ENCODE measurements at regions not wholly inside any gene's neighbourhood (a gene's known extent, or its start where the extent isn't known, plus 50 kb on each side); places are given as distances from the start of the nearest gene placed in this dataset.

- no peak for DNase-seq
Observed at GRCh38 chr2:51695531-51695930, 663.6 kb upstream of the NRXN1 start.

DNA sequence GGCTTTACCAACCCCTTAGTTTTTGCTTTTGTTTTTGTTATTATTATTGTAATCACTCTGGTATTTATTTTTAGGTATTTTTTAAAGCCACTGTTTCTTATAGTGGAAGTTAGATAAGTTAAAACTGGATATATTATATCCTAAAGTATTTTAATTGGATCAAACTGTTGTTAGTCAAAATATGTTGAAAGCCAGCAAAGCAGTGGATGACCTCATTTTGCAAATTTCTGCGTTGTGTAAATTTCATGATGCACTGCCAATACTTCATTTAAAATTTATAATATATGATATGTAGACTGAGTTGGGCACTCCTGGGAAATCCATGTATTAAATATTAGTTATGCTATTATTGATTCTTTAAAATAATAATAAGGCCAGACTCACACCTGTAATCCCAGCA lies 661.7 kb upstream of the NRXN1 start:
- DNase-seq = no peak

DNA sequence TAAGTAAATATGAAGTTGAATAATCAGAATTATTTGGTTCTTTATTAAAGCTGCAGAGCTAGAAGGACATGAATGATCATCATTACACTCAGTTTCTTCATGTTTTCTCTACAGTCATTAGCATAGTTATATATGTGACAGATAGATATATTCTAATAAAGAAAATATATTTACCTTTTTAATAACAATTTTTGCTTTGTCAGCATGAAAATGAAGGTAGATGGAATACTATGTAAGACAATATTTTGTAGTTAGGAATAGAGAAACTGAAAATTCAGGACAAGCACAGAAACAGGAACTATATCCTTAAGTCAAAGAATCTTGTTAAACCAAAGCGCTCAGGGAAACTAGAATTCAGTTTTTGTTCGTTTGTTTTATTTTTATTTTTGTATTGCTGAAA lies 649.9 kb upstream of the NRXN1 start:
- DNase-seq = no peak

DNA sequence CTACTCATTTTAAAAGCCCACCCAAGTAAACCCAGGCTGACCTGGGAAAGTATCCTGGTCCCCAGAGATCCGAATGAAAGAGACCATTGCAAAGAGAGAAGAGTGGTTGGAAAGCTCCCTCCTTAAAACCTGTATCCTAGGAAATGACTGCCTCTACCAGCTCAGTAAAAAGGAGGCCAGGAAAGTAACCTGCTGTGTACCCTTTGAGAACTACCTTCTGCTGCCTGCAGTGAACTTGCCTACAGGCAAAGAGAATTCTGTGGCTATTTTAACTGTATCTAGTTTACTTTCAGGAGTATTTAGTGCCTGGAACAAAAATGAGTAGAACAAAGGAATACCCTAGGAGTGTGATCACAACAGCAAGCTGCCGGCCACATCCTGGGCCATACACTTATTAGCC lies 641.7 kb upstream of the NRXN1 start:
- DNase-seq = no peak

GRCh38 chr2:51667679-51668078 lies 635.7 kb upstream of the NRXN1 start:
- DNase-seq = no peak

- DNase-seq = no peak
Observed at GRCh38 chr2:51662187-51662586, 630.3 kb upstream of the NRXN1 start.

- no peak for DNase-seq
Observed at GRCh38 chr2:51657849-51658248, 625.9 kb upstream of the NRXN1 start.

GRCh38 chr2:51650769-51651168 lies 618.8 kb upstream of the NRXN1 start:
- no peak for DNase-seq

DNA sequence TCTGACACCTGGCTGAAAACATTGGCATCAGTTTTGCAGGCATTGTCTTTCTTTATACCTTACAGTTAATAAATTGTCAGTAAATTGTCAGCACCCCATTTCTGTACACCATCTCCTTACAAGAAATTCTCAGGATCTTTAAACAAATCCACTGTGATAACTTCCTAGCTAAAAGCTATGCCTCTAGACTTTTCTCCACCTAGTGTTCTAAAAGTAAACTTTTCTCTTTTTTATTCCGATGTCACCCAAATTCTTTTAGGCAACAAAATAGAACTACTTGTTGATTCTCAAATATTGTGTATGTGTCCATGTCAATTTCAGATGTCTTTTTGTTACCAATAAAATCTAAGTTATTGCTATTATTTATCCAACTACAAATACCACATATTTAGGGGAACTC lies 617.4 kb upstream of the NRXN1 start:
- DNase-seq = no peak

- DNase-seq = no peak
Observed at GRCh38 chr2:51638811-51639210, 606.9 kb upstream of the NRXN1 start.

- DNase-seq = no peak
Observed at GRCh38 chr2:51633073-51633472, 601.1 kb upstream of the NRXN1 start.

- DNase-seq = no peak
Observed at GRCh38 chr2:51629406-51629805, 597.5 kb upstream of the NRXN1 start.

- no peak for DNase-seq
Observed at GRCh38 chr2:51628917-51629316, 597.0 kb upstream of the NRXN1 start.

- DNase-seq = no peak
Observed at GRCh38 chr2:51624995-51625394, 593.1 kb upstream of the NRXN1 start.

GRCh38 chr2:51620796-51621195 lies 588.9 kb upstream of the NRXN1 start:
- DNase-seq = no peak

DNA sequence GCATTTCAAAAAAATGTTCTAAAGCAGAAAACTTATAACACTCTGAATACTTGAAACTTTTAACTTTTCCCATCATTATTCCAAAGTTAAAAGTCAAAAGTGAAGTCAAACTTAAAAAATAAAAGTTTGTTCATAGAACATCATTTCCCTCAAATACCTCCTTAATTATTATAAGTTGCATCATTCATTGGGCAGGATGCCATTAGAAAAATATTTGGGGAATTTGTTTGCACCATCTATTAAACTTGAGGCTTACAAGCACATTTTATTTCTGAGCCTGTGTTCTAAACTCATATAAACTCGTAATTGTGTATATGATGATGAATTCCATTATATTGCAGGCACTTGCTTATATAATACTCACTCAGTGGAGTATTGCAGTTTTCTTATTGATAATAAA lies 588.0 kb upstream of the NRXN1 start:
- DNase-seq = no peak

DNA sequence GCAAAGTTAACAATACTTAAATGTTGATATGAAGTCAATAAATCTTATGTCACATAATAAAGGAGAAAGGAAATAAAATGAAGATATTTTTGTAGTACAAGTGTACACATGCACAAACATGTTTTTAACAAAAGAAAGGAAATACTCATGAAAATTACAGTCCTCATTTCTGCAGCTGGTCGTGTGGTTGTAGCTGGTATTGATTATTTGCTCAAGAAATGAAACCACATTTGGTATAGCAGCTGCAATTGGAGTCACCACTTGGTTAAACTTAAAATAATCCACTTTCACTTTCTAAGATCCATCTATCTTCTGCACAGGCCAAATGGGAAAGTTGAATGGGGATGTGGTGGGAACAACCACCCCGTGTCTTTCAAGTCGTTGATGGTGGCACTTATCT lies 580.5 kb upstream of the NRXN1 start:
- no peak for DNase-seq

GRCh38 chr2:51601706-51602105 lies 569.8 kb upstream of the NRXN1 start:
- no peak for DNase-seq

DNA sequence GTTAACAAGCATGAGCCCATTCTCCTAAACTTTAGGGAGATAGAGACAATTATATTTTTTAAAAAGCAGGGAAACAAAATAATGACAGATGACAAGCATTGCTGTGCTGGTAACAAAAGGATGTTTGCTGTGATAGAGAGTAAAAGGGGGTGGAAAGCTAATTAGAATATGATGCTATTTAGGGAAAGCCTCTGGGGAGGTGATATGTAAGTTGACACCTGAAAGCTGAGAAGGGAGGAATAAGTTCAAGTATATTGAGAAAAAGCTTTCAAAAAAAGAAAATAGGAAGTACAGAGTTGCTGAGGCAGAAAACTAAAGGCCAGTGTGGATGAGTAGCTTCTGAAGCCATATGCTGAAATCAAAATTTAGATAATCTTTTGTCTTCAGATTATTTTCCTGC lies 565.2 kb upstream of the NRXN1 start:
- DNase-seq = no peak

DNA sequence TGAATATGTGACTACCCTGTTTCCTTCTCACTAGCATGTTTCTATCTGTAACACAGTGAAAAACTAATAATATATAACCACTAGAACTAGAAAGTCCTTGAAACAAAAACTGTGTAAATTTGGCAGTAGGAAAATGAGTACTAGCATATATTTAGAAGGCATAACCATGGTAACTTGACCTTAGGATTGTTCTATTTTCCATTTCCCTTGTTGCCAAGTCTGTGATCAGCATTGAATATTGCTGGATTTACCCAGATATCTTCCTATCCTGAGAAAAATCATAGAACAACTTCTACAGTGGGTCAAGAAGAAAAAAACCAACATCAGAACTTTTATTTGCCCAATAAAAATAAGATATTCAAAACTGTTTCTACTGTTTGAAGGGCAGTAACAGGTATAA lies 563.9 kb upstream of the NRXN1 start:
- no peak for DNase-seq

- no peak for DNase-seq
Observed at GRCh38 chr2:51581636-51582267, 549.8 kb upstream of the NRXN1 start.

DNA sequence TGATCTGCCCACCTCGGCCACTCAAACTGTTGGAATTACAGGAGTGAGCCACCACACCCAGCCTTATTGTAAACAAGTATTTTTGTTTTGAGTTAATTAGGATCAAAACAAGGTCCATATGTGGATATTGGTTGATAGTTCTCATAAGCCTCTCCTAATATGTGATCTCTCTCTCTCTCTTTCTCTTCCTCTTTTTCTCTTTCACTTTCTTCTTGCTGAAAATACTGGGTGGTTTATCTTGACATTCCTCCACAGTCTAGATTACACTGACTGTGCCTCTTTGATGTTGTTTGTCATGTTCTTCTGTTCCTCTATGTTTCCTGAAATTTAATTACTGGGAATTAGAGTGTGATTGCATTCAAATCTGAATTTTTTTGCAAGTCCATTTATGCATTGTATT lies 547.5 kb upstream of the NRXN1 start:
- no peak for DNase-seq

DNA sequence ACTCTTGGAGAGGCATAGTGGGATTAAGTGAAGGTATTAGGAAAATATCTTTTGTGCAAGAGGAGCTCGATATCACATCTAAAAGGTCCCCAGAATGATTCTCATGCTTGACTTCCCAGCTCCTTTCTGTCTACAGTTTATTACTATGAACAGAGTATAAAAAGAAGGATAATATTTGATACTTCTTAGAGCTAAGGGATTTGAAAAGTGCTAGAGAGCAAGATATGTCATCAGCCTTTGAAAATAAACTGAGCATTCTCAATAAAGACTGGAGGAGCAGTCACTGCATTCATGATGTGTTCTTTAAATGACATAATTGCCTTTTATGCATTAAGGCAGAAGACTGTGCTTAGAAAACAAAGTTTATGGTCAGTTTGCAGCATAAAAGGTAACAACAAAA lies 543.2 kb upstream of the NRXN1 start:
- DNase-seq = no peak

DNA sequence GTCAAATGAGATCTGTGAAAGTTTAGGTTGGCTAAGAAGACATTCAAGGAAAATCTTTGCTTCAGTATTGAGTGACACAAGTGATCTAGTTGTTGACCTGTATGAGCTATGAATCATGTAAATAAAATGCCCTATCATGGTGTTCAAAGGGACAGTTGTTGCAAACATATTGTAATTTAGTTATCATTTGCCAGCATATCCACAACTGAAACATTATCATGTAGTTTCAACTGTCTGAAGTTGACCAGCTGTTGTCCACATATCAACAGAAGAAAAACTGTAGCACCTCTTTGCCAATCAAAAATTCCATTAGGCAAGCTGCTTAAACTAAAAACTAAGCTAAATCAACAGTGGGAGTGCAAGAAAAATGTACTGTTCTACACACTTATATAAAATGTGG lies 527.1 kb upstream of the NRXN1 start:
- DNase-seq = no peak

GRCh38 chr2:51553476-51553875 lies 521.5 kb upstream of the NRXN1 start:
- no peak for DNase-seq

- DNase-seq = no peak
Observed at GRCh38 chr2:51535763-51536162, 503.8 kb upstream of the NRXN1 start.
